Heart right ventricle (tissue), 16 donors: ENCODE measurements at regions not wholly inside any gene's neighbourhood (a gene's known extent, or its start where the extent isn't known, plus 50 kb on each side); places are given as distances from the start of the nearest gene placed in this dataset.

Source experiments
- ATAC-seq, 8 donors: fragments of 200-7000 bp; cut with Tn5 transposase; one replicate each; pipeline ENCODE4 v1.9.1; 2020; ENCODE audit warnings: mild to moderate bottlenecking in 8 of 8, moderate library complexity in 8 of 8, moderate number of reproducible peaks in 1 of 8
- DNase-seq, 2 donors: peaks; one replicate each; pipeline ENCODE4 v3.0.0-alpha.2; 2020
- H3K27ac ChIP-seq, 10 donors: fragments of 200-600 bp; sonication (generic) in 2 of 10; one replicate each; pipeline versions ENCODE4 v1.5.0 to v1.8.0; 2020 to 2022; ENCODE audit warnings: mild to moderate bottlenecking in 3 of 10
- H3K27me3 ChIP-seq, 7 donors: fragments of 200-600 bp; one replicate each; pipeline ENCODE4 v1.8.0; 2021 to 2022; ENCODE audit warnings: mild to moderate bottlenecking in 2 of 7
- H3K36me3 ChIP-seq, 9 donors: fragments of 200-600 bp; sonication (generic) in 1 of 9; one replicate each; pipeline versions ENCODE4 v1.5.0 to v1.8.0; 2020 to 2022; ENCODE audit warnings: mild to moderate bottlenecking in 2 of 9
- H3K4me1 ChIP-seq, 9 donors: fragments of 200-600 bp; sonication (generic) in 1 of 9; one replicate each; pipeline versions ENCODE4 v1.5.0 to v1.8.0; 2020 to 2022; ENCODE audit warnings: mild to moderate bottlenecking in 4 of 9
- H3K4me3 ChIP-seq, 10 donors: fragments of 200-600 bp; sonication (generic) in 2 of 10; one replicate each; pipeline versions ENCODE4 v1.5.0 to v1.8.0; 2020 to 2022; ENCODE audit warnings: mild to moderate bottlenecking in 7 of 10, moderate library complexity in 2 of 10
- H3K9me3 ChIP-seq, 11 donors: fragments of 200-600 bp in 10 of 11; sonication (generic) in 2 of 11; one replicate each; pipeline versions ENCODE4 v1.5.0 to v1.8.0; 2013 to 2022; ENCODE audit warnings: mild to moderate bottlenecking in 2 of 11, control low read depth in 1 of 11, moderate library complexity in 1 of 11
- WGBS, 2 donors: extraction: QIAGEN DNeasy Blood & Tissue Kit; methylation state at CpG; one replicate each; pipeline ENCODE4 v1.1.7; 2013; ENCODE audit warnings: inconsistent platforms in 1 of 2; 5-methylcytosine and 5-hydroxymethylcytosine counted together
- intact Hi-C, 10 donors: fragments of 100-400 bp; cut with DNase I; formaldehyde crosslinking; loops; one replicate each; pipeline versions ENCODE4 v1.11.1 to v1.14.2; 2022
- microRNA-seq, 2 donors: library from miRNA; unstranded; fragments of <30 nt; microRNA quantifications; one replicate each; pipeline ENCODE4 v1.2.0, GENCODE V29; 2021
- TF ChIP-seq, protein P1 (sequence below), 9 donors: fragments of 200-600 bp; sonication (generic) in 2 of 9; IDR thresholded peaks; one replicate each; pipeline versions ENCODE4 v1.5.0 to v1.8.0; 2021 to 2022; ENCODE audit warnings: antibody characterized with exemption in 9 of 9, mild to moderate bottlenecking in 5 of 9, moderate library complexity in 1 of 9
- donor health status: Arrhythmogenic right ventricular cardiomyopathy.
- donor health status: ischemic (EF 13 %, LVEDD 7.1; RV severe dilation, severe dysfunction).
- donor health status: healthy with polysubstance abuse.
- donor health status: DM: no; HTN: yes; CAD: no.
- donor health status: DM: no; HTN: no; CAD: no.
- donor health status: ischemic (EF 25% LVEDD 6.9; RV normal size, moderate dysfunction).
- donor health status: ischemic (EF 25% LVEDD 5.7; RV mildly dilated, moderate dysfunction).
- donor health status: healthy.
- donor health status: DM: yes; HTN: yes; CAD: no.
- donor health status: Ischemic cardiomyopathy.
- donor health status: ischemic (EF 35%, LVEDD 5.7; RV mildly dilated, moderate dysfunction).
- donor health status: nonischemic (EF 11% LVEDD 7.7; RV severe dilation, severe dysfunction).
- donor health status: DM: yes; HTN: yes; CAD: no.
- donor health status: PGD.
- donor health status: ischemic (EF 29% LVEDD 5.4; RV normal size, mild dysfunction).
- donor health status: nonischemic (EF 23%, LVEDD 6.1; RV moderate dilation, normal function).

GRCh38 chr16:85561248-85562092 is 51.7 kb upstream of the GSE1 start:
- Histone ChIP-seq H3K9me3 (no peaks in the 10 kb centered on the region), H3K4me1 (peaks cover 7 to 79% (median 75%) of the 10 kb centered on the region in 9 donors), H3K27ac (peak overlapping the region in 6 of 10 donors; percentile 2 to 52 (median 28)), H3K36me3 (no peaks in the 10 kb centered on the region), H3K27me3 (no peaks in the 10 kb centered on the region), H3K4me3 (no peak overlapping the region)
- intact Hi-C loops = no loop called here
- ATAC-seq = no peak
- no peak for DNase-seq
- WGBS, 2 donors = 50 to 60% methylated on average over 24 of the region's 24 CpGs
- TF ChIP-seq, protein P1, sequence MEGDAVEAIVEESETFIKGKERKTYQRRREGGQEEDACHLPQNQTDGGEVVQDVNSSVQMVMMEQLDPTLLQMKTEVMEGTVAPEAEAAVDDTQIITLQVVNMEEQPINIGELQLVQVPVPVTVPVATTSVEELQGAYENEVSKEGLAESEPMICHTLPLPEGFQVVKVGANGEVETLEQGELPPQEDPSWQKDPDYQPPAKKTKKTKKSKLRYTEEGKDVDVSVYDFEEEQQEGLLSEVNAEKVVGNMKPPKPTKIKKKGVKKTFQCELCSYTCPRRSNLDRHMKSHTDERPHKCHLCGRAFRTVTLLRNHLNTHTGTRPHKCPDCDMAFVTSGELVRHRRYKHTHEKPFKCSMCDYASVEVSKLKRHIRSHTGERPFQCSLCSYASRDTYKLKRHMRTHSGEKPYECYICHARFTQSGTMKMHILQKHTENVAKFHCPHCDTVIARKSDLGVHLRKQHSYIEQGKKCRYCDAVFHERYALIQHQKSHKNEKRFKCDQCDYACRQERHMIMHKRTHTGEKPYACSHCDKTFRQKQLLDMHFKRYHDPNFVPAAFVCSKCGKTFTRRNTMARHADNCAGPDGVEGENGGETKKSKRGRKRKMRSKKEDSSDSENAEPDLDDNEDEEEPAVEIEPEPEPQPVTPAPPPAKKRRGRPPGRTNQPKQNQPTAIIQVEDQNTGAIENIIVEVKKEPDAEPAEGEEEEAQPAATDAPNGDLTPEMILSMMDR (IDR thresholded peaks at IDR 0.05) = no peak

- H3K4me3 ChIP-seq = no peak overlapping the region
- 72 to 79% methylated on average over 19 of the region's 19 CpGs for WGBS, 2 donors
- H3K36me3 ChIP-seq = no peaks in the 10 kb centered on the region
- peak overlapping the region in 5 of 10 donors; percentile 2 to 52 (median 49) for H3K27ac ChIP-seq
- no peaks in the 10 kb centered on the region for H3K27me3 ChIP-seq
- ATAC-seq = no peak
- intact Hi-C loops = no loop called here
- TF ChIP-seq, protein P1 (IDR thresholded peaks at IDR 0.05) = no peak
- H3K9me3 ChIP-seq = no peaks in the 10 kb centered on the region
- no peak for DNase-seq
- H3K4me1 ChIP-seq = peaks cover 7 to 77% (median 70%) of the 10 kb centered on the region in 9 donors
These were observed 50.9 kb upstream of the GSE1 start for GRCh38 chr16:85562093-85562786.

GRCh38 chr16:85563034-85563433 is 50.1 kb upstream of the GSE1 start:
- intact Hi-C loops = no loop called here
- Histone ChIP-seq H3K4me3 (no peak overlapping the region), H3K27me3 (no peaks in the 10 kb centered on the region), H3K36me3 (no peaks in the 10 kb centered on the region), H3K4me1 (peaks cover 9 to 75% (median 62%) of the 10 kb centered on the region in 9 donors), H3K27ac (peak overlapping the region in 7 of 10 donors; percentile 31 to 60 (median 49)), H3K9me3 (no peaks in the 10 kb centered on the region)
- TF ChIP-seq, protein P1 (IDR thresholded peaks at IDR 0.05) = no peak
- WGBS, 2 donors = 73 to 78% methylated on average over 8 of the region's 8 CpGs
- ATAC-seq = no peak
- DNase-seq = no peak

Small RNAs in the stretch of these regions (microRNA-seq; reads per million reads assigned to microRNA genes)
- 0 reads per million in 2 donors for gene MIR5093
